B cell (primary cell): ENCODE measurements at regions not wholly inside any gene's neighbourhood (a gene's known extent, or its start where the extent isn't known, plus 50 kb on each side); places are given as distances from the start of the nearest gene placed in this dataset.

Experiments
- ATAC-seq: fragments of 200-7000 bp; cut with Tn5 transposase; one replicate; pipeline ENCODE4 v1.10.0; 2021; ENCODE audit warnings: low read depth, mild to moderate bottlenecking, moderate number of reproducible peaks, moderate library complexity
- CTCF ChIA-PET: fragments of 350-600 bp; sonication (Branson Sonifier 250); formaldehyde crosslinking; loops from one replicate; lab custom pipeline; 2021; ENCODE audit warnings: antibody characterized with exemption, inconsistent platforms; lab: Charles Lee
- POLR2A ChIA-PET: fragments of 350-600 bp; sonication (Branson Sonifier 250); formaldehyde crosslinking; loops from one replicate; lab custom pipeline; 2021; ENCODE audit warnings: antibody characterized with exemption; lab: Charles Lee
- DNase-seq: peaks from one replicate; pipeline ENCODE4 v3.0.0; 2013
- H2AFZ ChIP-seq: 2 replicates; pipeline ENCODE4 v1.6.1; 2012; ENCODE audit warnings: mild to moderate bottlenecking, low read depth, low read length; ENCODE audit not compliant: insufficient read depth, poor library complexity, severe bottlenecking
- H3K27ac ChIP-seq, 2 donors: 1 replicate in 1 of 2; 2 replicates in 1 of 2; pipeline ENCODE4 v1.5.1; 2012 to 2013; ENCODE audit warnings: low read length in 2 of 2, mild to moderate bottlenecking in 2 of 2, moderate library complexity in 1 of 2
- H3K27me3 ChIP-seq, 4 experiments: fragments of 200-600 bp in 1 of 4; sonication (generic) in 1 of 4; replicated peaks in 1 of 4; 1 replicate in 2 of 4; 2 replicates in 2 of 4; pipeline versions ENCODE4 v1.6.1 to v1.7.0; 2013 to 2016; ENCODE audit warnings: low read length in 3 of 4, mild to moderate bottlenecking in 2 of 4, mixed read lengths in 1 of 4, moderate library complexity in 1 of 4; ENCODE audit not compliant: insufficient read depth in 4 of 4, control insufficient read depth in 3 of 4; ENCODE audit errors: control extremely low read depth in 1 of 4
- H3K36me3 ChIP-seq, 2 experiments: replicated peaks in 1 of 2; 1 replicate in 1 of 2; 2 replicates in 1 of 2; pipeline versions ENCODE4 v1.6.1 to v1.7.1; 2013; ENCODE audit warnings: low read length in 1 of 2; ENCODE audit not compliant: insufficient read depth in 2 of 2, control insufficient read depth in 1 of 2; ENCODE audit errors: control extremely low read depth in 1 of 2, extremely low read depth in 1 of 2
- H3K4me1 ChIP-seq, 2 donors: fragments of 200-600 bp in 1 of 2; sonication (generic) in 1 of 2; 1 replicate in 1 of 2; 2 replicates in 1 of 2; pipeline versions ENCODE4 v1.5.1 to v1.6.1; 2013 to 2017; ENCODE audit warnings: low read length in 2 of 2; ENCODE audit not compliant: control insufficient read depth in 2 of 2, insufficient read depth in 2 of 2
- H3K4me2 ChIP-seq: replicated peaks from 2 replicates; pipeline ENCODE3; 2012; ENCODE audit warnings: mild to moderate bottlenecking, low read depth, low read length; ENCODE audit not compliant: poor library complexity, severe bottlenecking
- H3K4me3 ChIP-seq, 5 experiments: fragments of 200-600 bp in 1 of 5; sonication (generic) in 1 of 5; 1 replicate in 3 of 5; 2 replicates in 2 of 5; pipeline versions ENCODE4 v1.5.1 to v1.7.0; 2011 to 2016; ENCODE audit warnings: low read length in 4 of 5, mild to moderate bottlenecking in 4 of 5, low read depth in 2 of 5, control low read depth in 1 of 5, moderate library complexity in 1 of 5; ENCODE audit not compliant: insufficient read depth in 1 of 5; ENCODE audit errors: control extremely low read depth in 1 of 5, extremely low read depth in 1 of 5
- H3K79me2 ChIP-seq: fragments of 200-600 bp; sonication (generic); one replicate; pipeline ENCODE4 v1.6.0; 2016; ENCODE audit warnings: low read length; ENCODE audit not compliant: control insufficient read depth, insufficient read depth
- H3K9ac ChIP-seq: fragments of 200-600 bp; sonication (generic); 2 replicates; pipeline ENCODE4 v1.6.1; 2017; ENCODE audit warnings: mild to moderate bottlenecking, low read length, moderate library complexity
- H3K9me3 ChIP-seq, 3 donors: one replicate each; pipeline versions ENCODE4 v1.6.1 to v1.7.1; 2013; ENCODE audit warnings: low read length in 2 of 3; ENCODE audit not compliant: control insufficient read depth in 2 of 3, insufficient read depth in 1 of 3; ENCODE audit errors: control extremely low read depth in 1 of 3
- H4K20me1 ChIP-seq: 2 replicates; pipeline ENCODE4 v1.6.0; 2012; ENCODE audit warnings: mild to moderate bottlenecking, low read length; ENCODE audit not compliant: insufficient read depth, control insufficient read depth, poor library complexity, severe bottlenecking
- H3K27ac Mint-ChIP-seq: one replicate; pipeline ENCODE4 v1.8.0; 2021; ENCODE audit warnings: mixed read lengths
- H3K27me3 Mint-ChIP-seq: one replicate; pipeline ENCODE4 v1.8.0; 2021; ENCODE audit warnings: mixed read lengths
- H3K4me1 Mint-ChIP-seq: one replicate; pipeline ENCODE4 v1.8.0; 2021; ENCODE audit warnings: mixed read lengths
- H3K4me3 Mint-ChIP-seq: one replicate; pipeline ENCODE4 v1.8.0; 2021; ENCODE audit warnings: mixed read lengths
- H3K9me3 Mint-ChIP-seq: one replicate; pipeline ENCODE4 v1.8.0; 2022; ENCODE audit warnings: mixed read lengths; ENCODE audit not compliant: insufficient read depth
- CTCF ChIP-seq: fragments of 200-600 bp; IDR thresholded peaks from one replicate; pipeline ENCODE4 v1.8.0; 2022; ENCODE audit warnings: antibody characterized with exemption, mild to moderate bottlenecking
- EZH2 ChIP-seq: IDR thresholded peaks from 2 replicates; pipeline ENCODE4 v1.6.1; 2012; ENCODE audit warnings: borderline replicate concordance, low read depth, mild to moderate bottlenecking, moderate library complexity, low read length; ENCODE audit not compliant: insufficient read depth, poor library complexity, severe bottlenecking
- WGBS: methylation state at CpG from one replicate; pipeline ENCODE4 v1.1.5; 2013; ENCODE audit warnings: missing lambda C conversion rate; ENCODE audit not compliant: insufficient coverage; 5-methylcytosine and 5-hydroxymethylcytosine counted together
- intact Hi-C: fragments of 100-400 bp; cut with micrococcal nuclease; formaldehyde crosslinking; loops from one replicate; pipeline ENCODE4 v1.10.0; 2022

- peak; percentile 64 for DNase-seq
- ChIA-PET CTCF (interaction anchor here (1.0 to 1.5 kb wide), 3 partner anchors 69 to 253 kb away, joined by 3 to 5 read pairs (median 4); no protein-coding TSS in a partner anchor), POLR2A (interaction anchor here (0.5 to 0.6 kb wide), 2 partner anchors 71 to 148 kb away, joined by 5 read pairs; no protein-coding TSS in a partner anchor)
- H3K36me3 ChIP-seq: no peaks in the 10 kb centered on the region
- H3K4me2 ChIP-seq: peak overlapping the region; percentile 82
- peak overlapping the region; percentile 74 to 88 for H3K27ac ChIP-seq
- H3K79me2 ChIP-seq: no peaks in the 10 kb centered on the region
- peaks cover 57 to 58% of the 10 kb centered on the region in 2 donors for H3K4me1 ChIP-seq
- Mint-ChIP-seq H3K27me3 (no peaks in the 10 kb centered on the region), H3K4me3 (peak overlapping the region; percentile 81), H3K27ac (peak overlapping the region; percentile 85), H3K4me1 (peaks cover 51% of the 10 kb centered on the region), H3K9me3 (no peaks in the 10 kb centered on the region)
- peak overlapping the region in 3 of 5 experiments; percentile 3 to 59 (median 33) for H3K4me3 ChIP-seq
- intact Hi-C loops: loop anchor here (1.0 to 5.0 kb wide), 3 partner anchors 28 to 221 kb away; no protein-coding TSS in a partner anchor
- no peaks in the 10 kb centered on the region for H3K27me3 ChIP-seq
- no peak for TF ChIP-seq CTCF
- no peak for TF ChIP-seq EZH2
- H2AFZ ChIP-seq: no peak overlapping the region
- peak; percentile 71 for ATAC-seq
- peak overlapping the region; percentile 57 for H3K9ac ChIP-seq
- no CpG with 5 or more reads among the region's 7 CpGs for WGBS
- H3K9me3 ChIP-seq: no peaks in the 10 kb centered on the region
- no peaks in the 10 kb centered on the region for H4K20me1 ChIP-seq
Observed at GRCh38 chr12:93166541-93167307, 211.0 kb upstream of the NUDT4 start.

GRCh38 chr12:93167331-93167730, 210.4 kb upstream of the NUDT4 start:
- Mint-ChIP-seq H3K4me1 (peaks cover 51% of the 10 kb centered on the region), H3K27me3 (no peaks in the 10 kb centered on the region), H3K9me3 (no peaks in the 10 kb centered on the region), H3K4me3 (peak overlapping the region; percentile 81), H3K27ac (peak overlapping the region; percentile 85)
- Histone ChIP-seq H3K27me3 (no peaks in the 10 kb centered on the region), H3K79me2 (no peaks in the 10 kb centered on the region), H3K4me3 (peak overlapping the region in 4 of 5 experiments; percentile 3 to 59 (median 28)), H2AFZ (peak overlapping the region; percentile 14), H3K4me1 (peaks cover 59 to 62% of the 10 kb centered on the region in 2 donors), H3K9ac (peak overlapping the region; percentile 57), H4K20me1 (no peaks in the 10 kb centered on the region), H3K27ac (peak overlapping the region; percentile 74 to 88), H3K36me3 (no peaks in the 10 kb centered on the region), H3K4me2 (peak overlapping the region; percentile 82), H3K9me3 (no peaks in the 10 kb centered on the region)
- no CpG with 5 or more reads among the region's 2 CpGs for WGBS
- DNase-seq (no peak), ATAC-seq (peak; percentile 12)
- POLR2A ChIA-PET: interaction anchor here (0.5 kb wide), 1 partner anchor 72 kb away, joined by 5 read pairs; no protein-coding TSS in a partner anchor
- CTCF ChIA-PET: interaction anchor here (1.0 to 1.5 kb wide), 3 partner anchors 70 to 252 kb away, joined by 3 to 5 read pairs (median 4); no protein-coding TSS in a partner anchor
- TF ChIP-seq EZH2: no peak
- no peak for TF ChIP-seq CTCF
- intact Hi-C loops: loop anchor here (1.0 to 5.0 kb wide), 3 partner anchors 29 to 220 kb away; no protein-coding TSS in a partner anchor
